NCI-H748 (cell line): ENCODE measurements at regions not wholly inside any gene's neighbourhood (a gene's known extent, or its start where the extent isn't known, plus 50 kb on each side); places are given as distances from the start of the nearest gene placed in this dataset.

Source experiments
- DNase-seq: peaks from one replicate; lab custom pipeline; 2025; ENCODE audit not compliant: unreplicated experiment; lab: John Stamatoyannopoulos, UW

DNA sequence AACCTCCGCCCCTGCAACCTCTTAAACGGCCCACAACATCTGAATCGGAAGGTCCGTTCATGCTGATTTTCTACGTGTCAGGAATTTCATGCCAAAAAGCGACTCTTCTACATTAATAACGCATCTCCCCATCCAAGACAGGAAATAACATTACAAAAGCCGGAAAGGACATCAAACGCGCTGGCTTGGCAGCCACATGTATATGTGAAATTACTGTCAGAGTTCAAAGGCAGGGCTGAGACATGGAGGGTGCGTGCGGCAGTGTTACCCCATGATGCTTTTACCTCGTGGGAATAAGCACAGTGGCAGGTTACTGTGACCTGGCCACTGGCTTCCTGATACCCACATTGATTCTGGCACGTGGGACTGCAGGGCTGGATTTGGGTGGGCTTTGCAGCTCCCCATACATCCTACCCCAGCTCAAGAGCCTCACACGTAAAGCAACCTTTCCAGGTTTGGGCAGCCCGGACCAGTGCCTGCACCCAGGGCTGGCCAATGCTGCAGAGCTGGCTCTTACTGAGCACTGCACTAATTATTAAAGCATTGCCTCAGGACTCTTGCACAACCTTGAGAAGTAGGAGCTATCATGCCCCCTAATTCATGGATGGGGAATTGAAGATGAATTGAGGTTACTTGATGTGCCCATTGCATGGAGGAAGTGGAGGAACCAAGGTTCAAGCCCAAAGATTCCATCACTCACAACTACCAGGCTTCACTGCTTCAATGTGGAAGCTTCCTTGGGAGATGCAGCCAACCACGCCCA, 120.6 kb upstream of the FOXF1 start:
- DNase-seq, result no peak

DNA sequence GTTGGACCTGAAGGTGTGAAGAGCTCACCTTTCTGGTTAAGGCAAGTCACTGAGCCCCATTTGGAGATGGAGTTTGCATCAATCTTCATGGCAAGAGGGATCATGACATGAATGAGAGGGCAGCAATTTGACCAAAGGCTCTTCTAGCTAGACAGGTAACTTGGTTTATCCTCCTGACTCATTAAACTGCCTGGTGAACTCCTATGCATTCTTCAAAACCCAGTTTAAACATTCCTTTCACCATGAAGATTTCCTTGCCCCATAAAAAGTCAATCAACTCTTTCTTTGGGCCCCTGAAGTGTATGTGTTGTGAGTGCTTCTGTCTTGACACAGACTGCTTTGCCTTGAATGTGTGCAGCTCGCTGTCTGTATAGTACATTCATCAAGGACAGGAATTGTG, 120.0 kb upstream of the FOXF1 start:
- DNase-seq, result no peak

DNA sequence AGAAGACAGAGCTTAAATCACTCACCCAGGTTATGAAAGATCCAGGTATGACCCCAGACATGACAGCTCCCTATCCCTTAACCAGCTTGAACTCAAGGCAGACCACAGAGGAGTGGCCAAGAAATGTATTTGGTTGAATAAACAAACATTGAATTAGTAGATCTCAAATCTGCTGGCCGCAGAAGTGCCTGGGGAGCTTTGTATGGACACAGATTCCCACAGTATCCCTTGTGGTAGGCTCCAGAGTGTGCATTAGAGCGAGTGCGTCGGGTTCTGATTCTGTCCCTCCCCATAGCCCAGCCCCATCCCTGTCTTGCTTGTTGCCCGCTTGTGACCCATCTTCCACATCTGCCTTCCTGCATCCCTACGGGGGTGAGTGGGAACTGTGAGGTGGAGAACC, 118.8 kb upstream of the FOXF1 start:
- DNase-seq, result no peak

DNA sequence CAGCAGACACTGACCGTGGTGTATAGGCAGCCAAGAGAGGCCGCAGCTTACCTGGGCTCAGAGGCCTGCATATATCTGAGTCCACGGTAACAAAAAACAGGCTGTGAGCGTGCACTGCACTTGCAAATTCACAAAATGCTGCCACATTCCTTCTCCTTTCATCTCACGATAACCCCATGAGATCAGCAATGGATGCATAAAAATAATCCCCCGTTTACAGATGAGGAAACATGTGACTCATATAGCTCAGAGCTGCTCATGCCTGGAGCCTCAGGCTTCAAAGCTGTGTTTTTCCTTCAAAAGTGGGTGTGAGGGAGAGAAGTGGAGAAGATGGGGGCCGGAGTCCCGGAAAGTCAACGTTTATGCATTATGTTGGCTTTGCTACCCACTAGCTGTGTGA, 118.3 kb upstream of the FOXF1 start:
- DNase-seq, result no peak

DNA sequence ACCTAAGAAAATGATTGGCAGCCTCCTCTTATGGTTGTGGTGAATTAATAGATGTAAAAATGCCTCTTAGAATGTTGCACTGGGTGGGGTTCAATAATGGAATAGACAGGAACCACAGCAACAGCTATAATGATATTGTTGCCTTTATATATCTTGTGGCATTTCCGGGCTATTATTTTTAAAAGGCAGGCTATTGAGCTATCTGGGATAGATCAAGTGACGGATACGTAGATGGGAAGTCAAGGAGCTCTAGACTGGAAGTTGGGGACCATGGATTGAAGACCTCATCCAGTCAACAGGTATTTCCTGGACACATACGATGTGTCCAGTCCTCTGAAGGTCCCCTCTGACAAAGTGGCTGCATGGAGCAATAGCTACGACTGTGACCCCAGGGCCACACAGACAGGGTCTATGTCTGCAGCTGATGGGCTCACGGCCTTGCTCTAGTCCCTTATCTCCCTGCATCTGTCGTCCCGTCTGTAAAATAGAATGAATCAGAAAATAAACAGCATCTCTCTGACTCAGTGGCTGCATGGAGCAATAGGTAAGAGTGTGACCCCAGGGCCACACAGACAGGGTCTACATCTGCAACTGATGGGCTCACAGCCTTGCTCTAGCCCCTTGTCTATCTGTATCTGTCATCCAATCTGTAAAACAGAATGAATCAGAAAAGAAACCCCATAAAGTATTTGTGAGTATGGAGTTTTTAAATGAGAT, 117.7 kb upstream of the FOXF1 start:
- no peak for DNase-seq

DNA sequence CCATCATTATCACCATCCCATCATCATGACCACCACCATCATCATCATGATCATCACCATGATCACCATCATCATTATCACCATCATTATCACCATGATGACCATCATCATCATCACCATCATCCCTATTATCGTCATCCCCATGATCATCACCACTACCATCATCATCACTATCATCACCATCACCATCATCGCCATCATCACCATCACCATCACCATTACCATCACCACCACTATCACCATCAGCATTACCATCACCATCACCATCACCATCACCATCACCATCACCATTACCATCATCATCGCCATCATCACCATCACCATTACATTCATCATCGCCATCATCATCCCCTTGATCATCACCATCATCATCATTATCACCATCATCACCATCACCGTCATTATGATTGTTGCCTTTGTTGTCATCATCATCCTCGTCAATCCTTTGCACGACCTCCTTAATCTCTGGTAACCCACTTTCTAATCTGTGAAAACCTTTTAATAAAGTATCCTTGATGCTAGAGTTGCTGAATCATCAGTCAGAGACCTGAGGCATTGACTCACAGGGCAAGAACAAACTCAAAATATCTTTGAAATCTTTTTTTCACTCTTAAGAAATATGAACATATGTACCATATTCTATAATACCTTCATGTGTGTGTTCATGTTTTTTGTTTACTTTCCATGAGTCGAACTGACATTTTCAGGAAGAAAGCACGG, 116.3 kb upstream of the FOXF1 start:
- DNase-seq, result no peak

DNA sequence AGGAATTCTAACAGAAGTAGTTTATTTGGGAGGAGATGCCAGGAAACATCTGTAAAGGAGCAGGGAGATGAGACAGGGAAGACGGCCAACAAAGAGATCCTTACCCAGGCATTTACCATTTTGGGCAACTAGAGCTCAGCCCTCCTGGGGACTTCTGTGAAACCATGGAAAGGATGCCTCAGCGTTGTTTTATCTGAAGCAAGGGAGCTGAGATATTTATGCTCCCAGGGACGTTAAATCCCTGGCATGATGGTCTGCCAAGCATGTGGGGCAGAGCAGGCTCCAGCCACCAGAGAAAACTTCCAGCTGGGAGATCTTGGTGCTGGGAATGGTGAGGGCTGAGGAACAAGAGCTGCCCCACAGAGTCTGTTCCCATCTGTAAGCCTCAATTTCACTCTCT, 114.8 kb upstream of the FOXF1 start:
- DNase-seq, result no peak

DNA sequence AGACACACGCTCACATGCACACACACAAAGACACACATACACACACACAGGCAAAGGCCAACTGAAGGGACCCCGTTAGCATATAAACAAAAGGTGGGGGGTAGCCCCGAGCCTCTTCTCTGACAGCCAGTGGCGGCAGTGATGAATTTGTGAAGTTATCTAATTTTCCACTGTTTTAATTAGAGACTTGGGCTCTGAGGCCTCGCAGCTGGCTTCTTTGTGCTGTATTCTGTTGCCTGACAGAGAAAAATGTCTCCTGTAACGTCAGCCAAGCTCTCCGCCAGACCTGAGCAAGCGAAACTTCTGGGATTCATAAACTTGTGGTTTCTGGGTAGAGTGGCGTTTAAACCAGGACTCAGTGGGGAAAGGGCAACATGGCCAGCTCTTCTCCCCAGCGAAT, 113.9 kb upstream of the FOXF1 start:
- no peak for DNase-seq

DNA sequence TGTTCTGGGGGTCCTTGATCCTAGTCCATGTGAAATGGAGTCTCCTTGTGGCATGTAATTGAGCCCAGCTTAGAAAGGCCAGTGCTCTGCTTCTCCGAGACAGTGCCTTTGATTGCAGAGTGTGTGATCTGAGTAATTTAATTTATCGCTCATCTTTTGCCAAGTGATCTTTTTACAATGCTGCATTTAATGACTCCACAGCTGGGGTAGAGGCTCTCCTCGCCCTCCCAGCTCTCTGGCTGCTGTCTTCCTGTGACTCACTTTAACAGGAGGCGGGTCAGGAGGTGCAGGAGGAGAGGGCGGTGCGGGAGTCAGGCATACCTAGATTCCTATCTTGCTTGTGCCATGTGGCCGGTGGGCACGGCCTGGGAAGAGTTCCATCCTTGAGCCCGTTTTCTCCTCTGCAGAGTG, 113.4 kb upstream of the FOXF1 start:
- no peak for DNase-seq

DNA sequence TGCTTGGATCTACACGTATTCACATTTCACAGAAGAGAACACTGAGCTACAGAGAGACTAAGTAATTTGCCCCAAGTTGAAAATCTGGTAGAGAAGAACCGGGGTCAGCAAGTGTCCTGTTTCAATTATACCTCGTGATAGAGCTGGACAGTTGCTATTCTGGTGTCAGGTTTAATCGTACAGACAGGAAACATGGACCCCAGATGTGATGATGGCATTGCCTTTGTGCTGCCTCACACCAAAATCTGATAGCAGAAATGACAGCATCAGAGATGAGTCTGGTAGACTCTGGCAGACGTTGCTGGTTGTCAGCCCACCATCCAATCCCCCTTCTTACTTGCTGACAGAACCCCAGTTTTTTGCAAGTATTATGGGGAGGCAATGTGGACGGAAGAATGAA, 112.1 kb upstream of the FOXF1 start:
- no peak for DNase-seq

DNA sequence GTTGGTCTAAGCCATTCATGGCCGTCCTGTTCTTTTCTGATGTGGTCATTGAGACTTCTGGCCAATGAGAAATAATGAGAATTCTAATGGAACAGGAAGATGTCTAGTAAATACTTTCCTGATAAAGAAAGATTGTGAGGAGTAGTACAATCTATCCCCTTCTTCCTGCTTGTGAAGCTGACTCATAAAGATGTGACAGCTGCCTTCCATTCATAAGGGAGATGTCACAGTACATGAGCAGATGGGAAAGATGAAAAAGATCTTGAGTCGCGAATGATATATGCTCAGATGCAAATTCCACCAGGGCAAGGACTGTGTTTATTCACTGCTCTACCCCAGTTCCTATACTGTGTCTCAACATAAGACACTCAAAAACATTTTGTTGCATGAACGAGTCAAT, 111.7 kb upstream of the FOXF1 start:
- no peak for DNase-seq

DNA sequence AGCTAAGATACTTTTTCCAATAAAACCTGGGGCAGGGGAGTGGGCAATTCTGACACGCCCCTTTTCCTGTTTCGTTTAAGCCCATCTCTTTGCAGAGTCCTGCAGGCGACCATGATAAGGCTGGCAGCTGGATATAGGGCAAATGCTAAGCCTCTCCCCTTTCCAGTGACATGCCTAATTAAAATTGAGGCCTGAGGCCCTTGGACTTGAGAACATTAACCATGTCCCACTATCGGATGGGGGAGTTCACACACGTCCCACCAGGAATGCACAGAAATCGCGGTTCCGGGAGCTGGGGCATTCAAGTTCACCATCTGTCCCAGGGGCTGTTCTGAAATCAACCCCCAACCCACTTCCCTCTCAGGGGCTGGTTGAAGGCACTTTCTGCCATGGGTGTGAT, 109.2 kb upstream of the FOXF1 start:
- no peak for DNase-seq

DNA sequence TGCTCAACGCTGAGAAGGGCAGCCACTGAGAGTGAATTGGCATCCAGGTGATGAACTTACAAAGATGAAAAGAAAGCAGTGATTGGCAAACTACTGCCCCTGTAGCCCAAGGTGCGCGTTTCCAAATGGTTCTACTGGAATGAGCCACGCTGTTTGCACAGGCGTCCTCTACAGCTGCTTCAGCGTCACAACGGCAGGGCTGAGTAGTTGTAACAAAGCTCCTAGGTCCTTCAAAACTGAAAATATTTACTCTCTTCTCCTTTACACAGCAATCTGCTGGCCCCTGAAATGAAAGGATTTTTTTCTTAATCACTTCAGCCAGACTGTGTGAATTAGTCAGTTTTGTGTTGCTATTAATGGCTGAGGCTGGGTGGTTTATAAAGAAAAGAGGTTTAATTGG, 107.2 kb upstream of the FOXF1 start:
- DNase-seq, result no peak

DNA sequence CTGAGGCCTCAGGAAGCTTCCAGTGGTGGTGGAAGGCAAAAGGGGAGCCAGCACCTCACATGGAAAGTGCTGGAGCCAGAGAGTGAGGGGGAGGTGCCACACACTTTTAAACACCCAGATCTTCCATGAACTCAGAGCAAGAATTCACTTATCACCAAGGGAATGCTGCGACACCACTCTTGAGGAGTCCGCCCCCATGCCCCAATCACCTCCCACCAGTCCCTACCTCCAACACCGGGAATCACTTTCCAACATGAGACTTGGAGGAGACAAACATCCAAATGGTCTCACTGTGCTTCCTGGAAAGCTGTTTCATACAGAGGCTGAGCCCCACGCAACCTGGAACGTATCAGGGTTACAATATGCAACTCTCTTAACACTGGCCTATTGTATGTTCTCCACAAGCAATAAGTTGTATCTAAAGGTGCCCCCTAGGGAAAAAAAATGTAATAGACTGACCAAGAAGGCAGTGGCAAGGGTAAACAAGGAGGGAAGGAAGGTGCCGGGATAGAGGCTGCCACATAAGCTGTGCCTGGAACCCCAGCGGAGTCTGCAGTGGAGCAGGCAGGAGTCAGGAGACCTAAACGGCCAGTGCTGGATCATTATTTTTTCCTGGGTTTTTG, 106.7 kb upstream of the FOXF1 start:
- DNase-seq, result no peak

DNA sequence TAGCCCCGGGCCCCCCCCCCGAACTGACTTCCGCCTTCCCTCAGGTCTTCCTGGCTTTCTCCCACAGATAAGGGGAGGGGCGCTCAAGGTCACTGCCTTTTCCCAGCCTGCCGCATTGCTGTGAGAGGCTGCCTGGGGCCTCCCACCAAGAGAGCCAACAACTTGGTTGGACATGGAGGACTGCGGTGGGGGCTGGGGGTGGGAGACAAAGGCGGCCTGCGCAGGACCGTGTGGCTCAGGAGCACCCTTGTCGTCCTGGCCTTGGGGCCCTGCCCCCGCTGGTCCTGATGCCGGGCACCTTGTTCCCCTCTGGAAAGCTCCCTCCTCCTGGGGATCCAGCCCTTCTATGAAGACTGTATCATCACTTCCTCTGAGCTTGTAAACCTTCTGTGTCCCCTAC, 105.6 kb upstream of the FOXF1 start:
- no peak for DNase-seq

DNA sequence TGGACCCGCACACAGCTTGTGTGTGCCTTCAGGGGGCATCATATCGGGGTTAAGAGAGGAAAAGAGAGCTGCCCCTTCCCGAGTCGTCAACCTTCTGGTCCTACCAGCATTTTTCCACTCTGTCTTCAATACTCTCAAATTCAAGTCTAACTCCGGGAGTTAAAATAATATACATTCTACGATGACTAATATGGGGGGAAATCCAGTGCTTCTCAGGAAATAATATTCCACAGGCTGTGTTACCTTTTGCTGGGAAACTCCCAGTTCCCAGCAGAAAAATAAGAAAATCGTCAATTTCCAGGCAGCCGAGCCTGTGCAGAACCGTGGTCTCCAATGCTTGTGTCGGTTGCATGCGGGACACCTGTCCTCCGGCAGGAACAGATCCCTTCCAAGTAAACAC, 105.0 kb upstream of the FOXF1 start:
- no peak for DNase-seq

DNA sequence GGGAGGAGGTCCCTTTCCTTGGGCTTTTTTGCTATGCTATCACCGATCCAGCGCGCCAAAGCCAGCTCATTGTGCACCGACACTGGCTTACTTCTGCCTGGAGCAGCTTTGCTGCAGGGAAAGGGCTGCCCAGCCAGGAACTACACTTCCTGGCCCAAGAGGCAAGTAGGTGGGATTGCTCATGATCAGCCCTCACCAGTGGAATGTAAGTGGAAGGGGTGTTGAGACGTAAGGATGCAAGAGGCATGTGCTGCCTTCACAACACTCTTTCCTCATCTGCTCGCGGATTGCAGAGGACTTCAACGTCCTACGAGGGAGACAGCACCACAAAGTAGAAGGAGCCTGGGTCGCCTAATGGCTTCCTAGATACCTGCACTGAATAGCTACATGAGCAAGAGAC, 104.3 kb upstream of the FOXF1 start:
- DNase-seq, result no peak

DNA sequence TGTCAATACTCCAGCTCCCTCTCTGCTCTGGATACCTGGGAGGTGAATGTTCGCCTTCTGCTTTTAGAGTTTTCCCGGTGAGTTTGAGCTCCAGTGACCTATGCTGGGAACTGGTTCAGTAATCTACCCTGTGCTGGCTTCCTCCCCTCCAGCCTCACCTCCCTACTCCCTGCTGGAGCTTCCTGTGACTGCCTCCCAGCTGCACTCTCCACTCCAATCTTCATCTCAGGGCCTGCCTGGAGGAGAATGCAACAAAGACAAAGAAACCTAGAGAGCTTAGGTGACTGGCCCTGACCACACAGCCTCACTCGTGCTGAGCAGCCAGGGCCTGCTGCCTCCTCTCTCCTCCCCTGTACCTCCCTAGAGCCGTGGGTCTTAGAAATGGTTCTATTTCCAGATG, 101.6 kb upstream of the FOXF1 start:
- DNase-seq, result no peak

DNA sequence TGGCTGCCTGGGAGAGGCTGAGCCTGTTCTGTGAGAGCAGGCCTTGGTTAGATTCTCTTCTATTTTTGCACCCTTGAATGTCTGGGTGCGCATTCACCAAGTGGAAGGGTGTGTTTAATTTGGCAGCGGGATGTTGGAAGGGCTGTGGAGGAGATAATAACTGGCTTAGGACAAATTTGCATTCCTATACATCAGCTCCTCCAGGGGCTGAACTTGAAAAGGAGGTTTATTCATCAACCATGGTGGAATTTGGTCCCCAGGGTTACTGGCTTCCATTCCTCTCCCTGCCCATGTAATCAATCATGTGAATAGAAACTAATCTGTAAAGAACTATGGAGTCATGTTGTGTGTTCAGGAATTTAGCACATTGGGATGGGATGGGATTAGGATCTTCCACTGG, 100.2 kb upstream of the FOXF1 start:
- no peak for DNase-seq

DNA sequence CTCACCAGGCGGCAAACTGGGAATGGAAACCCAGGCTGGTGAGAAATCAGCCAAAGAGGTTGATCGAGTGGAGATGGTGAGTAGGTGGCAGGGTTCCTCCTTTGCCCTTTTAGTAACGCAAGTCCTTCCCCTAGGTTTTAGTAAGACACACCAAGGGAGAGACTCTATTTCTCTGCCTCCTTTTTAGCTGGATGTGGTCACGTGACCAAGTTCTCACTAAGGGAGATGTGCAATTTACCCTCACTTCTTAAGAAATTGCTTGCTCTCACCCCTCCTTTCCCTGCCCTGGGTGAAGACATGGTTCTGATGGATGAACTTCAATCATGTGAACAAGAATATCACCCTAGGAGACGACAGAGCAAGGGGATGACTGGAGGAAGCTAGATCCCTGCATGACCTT, 99.8 kb upstream of the FOXF1 start:
- DNase-seq, result no peak

DNA sequence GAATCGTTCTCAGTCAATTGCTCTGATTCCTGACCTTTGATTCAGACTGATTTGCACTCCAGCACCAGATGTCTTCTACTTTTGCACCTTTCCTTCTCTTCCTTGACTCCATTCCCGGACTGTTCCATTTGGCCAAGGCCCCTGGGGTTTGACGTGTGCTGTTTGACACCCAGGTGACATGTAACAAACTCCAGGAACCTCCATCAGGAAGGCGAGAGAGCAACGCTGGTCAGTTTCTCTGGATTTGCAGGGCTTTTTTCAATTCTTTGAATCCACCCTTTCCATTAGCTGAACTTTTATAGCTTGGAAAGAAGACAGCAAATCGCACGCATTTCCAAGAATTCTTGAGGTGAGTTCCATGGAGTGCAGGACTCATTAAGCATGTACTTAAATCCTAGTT, 98.4 kb upstream of the FOXF1 start:
- DNase-seq, result no peak
